PC-3 (cell line): ENCODE measurements at regions not wholly inside any gene's neighbourhood (a gene's known extent, or its start where the extent isn't known, plus 50 kb on each side); places are given as distances from the start of the nearest gene placed in this dataset.

Source experiments
- CTCF ChIP-seq: fragments of 300-600 bp; sonication (generic); conservative IDR thresholded peaks from 2 replicates; pipeline ENCODE4 v1.5.1; 2017; ENCODE audit warnings: antibody characterized with exemption, low read depth, mild to moderate bottlenecking, low read length
- EZH2 ChIP-seq: fragments of 300-600 bp; sonication (generic); IDR thresholded peaks from one replicate; pipeline ENCODE4 v1.6.1; 2017; ENCODE audit warnings: antibody characterized with exemption, mild to moderate bottlenecking, low read length; ENCODE audit not compliant: unreplicated experiment
- EZH2phosphoT487 ChIP-seq: fragments of 300-600 bp; sonication (generic); IDR thresholded peaks from 2 replicates; pipeline ENCODE4 v1.6.1; 2018; ENCODE audit warnings: mild to moderate bottlenecking, antibody characterized with exemption, low read length, borderline replicate concordance

DNA sequence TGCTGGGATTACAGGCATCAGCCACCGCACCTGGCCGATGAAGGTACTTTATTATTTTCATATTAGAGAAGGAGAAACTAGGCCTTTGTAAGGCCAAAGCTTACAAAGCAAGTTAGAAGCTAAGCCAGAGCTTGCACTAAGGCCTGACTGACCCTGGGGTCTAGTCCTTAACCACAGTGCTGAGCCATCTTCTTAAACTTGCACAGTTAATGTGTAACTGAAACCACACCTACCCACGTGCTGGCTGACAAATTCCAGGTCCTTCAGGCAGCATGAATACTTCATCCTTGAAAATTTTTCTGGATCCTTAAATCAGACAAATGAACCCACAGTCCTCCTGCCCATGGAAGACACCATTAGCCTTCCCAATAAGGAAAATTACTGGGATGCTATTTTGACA, 880.6 kb downstream of the UQCRFS1 start:
- TF ChIP-seq CTCF: no peak
- TF ChIP-seq EZH2: no peak
- no peak for TF ChIP-seq EZH2phosphoT487
